Endothelial cell of umbilical vein (primary cell): ENCODE measurements at regions not wholly inside any gene's neighbourhood (a gene's known extent, or its start where the extent isn't known, plus 50 kb on each side); places are given as distances from the start of the nearest gene placed in this dataset.

Experiments used
- EZH2 ChIP-seq: IDR thresholded peaks from 2 replicates; pipeline ENCODE4 v1.6.1; 2012; ENCODE audit warnings: borderline replicate concordance, low read depth, mild to moderate bottlenecking, moderate library complexity, low read length, inconsistent platforms; ENCODE audit not compliant: severe bottlenecking
- FOS ChIP-seq: IDR thresholded peaks from 2 replicates; pipeline ENCODE4 v1.6.1; 2011; ENCODE audit warnings: mild to moderate bottlenecking, low read length, moderate library complexity, borderline replicate concordance; ENCODE audit not compliant: insufficient read depth
- GATA2 ChIP-seq: IDR thresholded peaks from 2 replicates; pipeline ENCODE4 v1.7.0; 2011; ENCODE audit warnings: low read depth, mild to moderate bottlenecking, moderate library complexity, mixed read lengths, low read length; ENCODE audit not compliant: insufficient read length, insufficient read depth
- JUN ChIP-seq: IDR thresholded peaks from 2 replicates; pipeline ENCODE4 v1.6.1; 2011; ENCODE audit warnings: borderline replicate concordance, low read depth; ENCODE audit not compliant: insufficient read length, insufficient read depth
- MAX ChIP-seq: IDR thresholded peaks from 2 replicates; pipeline ENCODE4 v1.6.1; 2011; ENCODE audit not compliant: insufficient read depth, insufficient read length
- MYC ChIP-seq: IDR thresholded peaks from one replicate; pipeline ENCODE4 v1.6.1; 2011; ENCODE audit warnings: mild to moderate bottlenecking, low read depth, low read length
- POLR2A ChIP-seq: IDR thresholded peaks from 2 replicates; pipeline ENCODE4 v1.6.1; 2012; ENCODE audit warnings: low read depth, mild to moderate bottlenecking, control low read depth, low read length
- POLR2AphosphoS5 ChIP-seq: IDR thresholded peaks from 2 replicates; pipeline ENCODE4 v1.6.1; 2012; ENCODE audit warnings: low read depth, mild to moderate bottlenecking, control low read depth, low read length, moderate library complexity; ENCODE audit not compliant: insufficient read depth
- TF ChIP-seq, protein P1 (sequence below), 2 donors: IDR thresholded peaks; 1 replicate in 1 of 2; 2 replicates in 1 of 2; pipeline ENCODE4 v1.5.1; 2011; ENCODE audit warnings: low read length in 2 of 2, mild to moderate bottlenecking in 2 of 2, moderate library complexity in 2 of 2, control low read depth in 1 of 2, inconsistent platforms in 1 of 2, low read depth in 1 of 2; ENCODE audit not compliant: insufficient read depth in 1 of 2; ENCODE audit errors: extremely low read depth in 1 of 2

GRCh38 chr11:114912826-114913225 is 234.5 kb downstream of the NXPE2 start:
- TF ChIP-seq POLR2A (no peak), EZH2 (no peak), POLR2AphosphoS5 (no peak), MAX (no peak), MYC (no peak), FOS (no peak), GATA2 (no peak), JUN (no peak)
- TF ChIP-seq, protein P1, sequence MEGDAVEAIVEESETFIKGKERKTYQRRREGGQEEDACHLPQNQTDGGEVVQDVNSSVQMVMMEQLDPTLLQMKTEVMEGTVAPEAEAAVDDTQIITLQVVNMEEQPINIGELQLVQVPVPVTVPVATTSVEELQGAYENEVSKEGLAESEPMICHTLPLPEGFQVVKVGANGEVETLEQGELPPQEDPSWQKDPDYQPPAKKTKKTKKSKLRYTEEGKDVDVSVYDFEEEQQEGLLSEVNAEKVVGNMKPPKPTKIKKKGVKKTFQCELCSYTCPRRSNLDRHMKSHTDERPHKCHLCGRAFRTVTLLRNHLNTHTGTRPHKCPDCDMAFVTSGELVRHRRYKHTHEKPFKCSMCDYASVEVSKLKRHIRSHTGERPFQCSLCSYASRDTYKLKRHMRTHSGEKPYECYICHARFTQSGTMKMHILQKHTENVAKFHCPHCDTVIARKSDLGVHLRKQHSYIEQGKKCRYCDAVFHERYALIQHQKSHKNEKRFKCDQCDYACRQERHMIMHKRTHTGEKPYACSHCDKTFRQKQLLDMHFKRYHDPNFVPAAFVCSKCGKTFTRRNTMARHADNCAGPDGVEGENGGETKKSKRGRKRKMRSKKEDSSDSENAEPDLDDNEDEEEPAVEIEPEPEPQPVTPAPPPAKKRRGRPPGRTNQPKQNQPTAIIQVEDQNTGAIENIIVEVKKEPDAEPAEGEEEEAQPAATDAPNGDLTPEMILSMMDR (IDR thresholded peaks at IDR 0.05; ENCODE audit: extremely low read depth in 1 of 2, insufficient read depth in 1 of 2, low read depth in 1 of 2, low read length in 2 of 2) = no peak
